GM12864 (cell line): ENCODE measurements at regions not wholly inside any gene's neighbourhood (a gene's known extent, or its start where the extent isn't known, plus 50 kb on each side); places are given as distances from the start of the nearest gene placed in this dataset.

Experiments used
- DNase-seq: peaks from one replicate; pipeline ENCODE4 v3.0.0-alpha.2; 2011; ENCODE audit warnings: low read depth
- H3K4me3 ChIP-seq: 2 replicates; pipeline ENCODE4 v1.5.1; 2011; ENCODE audit warnings: mild to moderate bottlenecking, low read depth, low read length, control low read depth
- CTCF ChIP-seq: IDR thresholded peaks from 2 replicates; pipeline ENCODE4 v1.5.1; 2011; ENCODE audit warnings: low read depth, mild to moderate bottlenecking, moderate library complexity, low read length, control low read depth, inconsistent platforms; ENCODE audit errors: missing control alignments

DNA sequence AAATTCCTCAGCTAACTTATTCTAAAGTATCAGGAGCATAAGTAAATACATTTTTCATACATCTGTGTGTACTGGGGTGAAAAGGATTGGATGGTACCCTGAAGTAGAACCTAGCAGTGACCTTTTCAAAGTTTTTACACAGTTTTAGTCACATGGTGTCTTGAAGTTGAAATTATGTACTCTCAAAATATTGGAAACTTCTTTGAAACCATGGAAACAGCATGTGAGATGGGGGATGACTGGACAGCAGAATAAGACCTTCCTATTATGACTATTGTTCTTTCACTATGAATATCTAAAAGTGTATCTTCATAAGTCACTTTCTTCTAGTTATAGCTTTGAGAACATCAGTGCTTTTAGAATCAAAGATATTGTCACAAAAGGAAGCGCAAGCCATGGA lies 301.5 kb upstream of the ELAVL2 start:
- H3K4me3 ChIP-seq = no peak overlapping the region
- TF ChIP-seq CTCF = no peak
- no peak for DNase-seq

GRCh38 chr9:24118190-24118589 lies 292.1 kb upstream of the ELAVL2 start:
- no peak for DNase-seq
- no peak for TF ChIP-seq CTCF
- H3K4me3 ChIP-seq = no peak overlapping the region

DNA sequence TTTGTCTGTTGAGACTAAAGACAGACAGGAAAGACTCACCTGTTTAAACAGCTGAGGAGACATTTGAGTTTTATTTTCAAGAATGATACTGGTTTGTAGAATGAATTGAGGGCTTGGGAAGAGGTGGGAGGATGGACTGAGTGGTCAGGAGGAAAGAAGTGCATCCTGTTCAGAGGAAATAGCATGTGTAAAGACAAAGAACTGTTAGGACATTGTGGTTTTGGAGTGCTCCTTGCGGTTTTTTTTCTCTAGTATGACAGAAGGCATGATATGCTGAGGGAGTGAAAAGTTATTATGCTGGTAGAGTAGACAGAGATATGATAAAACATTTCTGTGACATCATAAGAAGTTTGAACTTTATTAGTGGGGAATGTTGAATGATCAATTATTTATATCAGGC lies 270.7 kb upstream of the ELAVL2 start:
- TF ChIP-seq CTCF = no peak
- no peak for DNase-seq
- no peak overlapping the region for H3K4me3 ChIP-seq

GRCh38 chr9:24095246-24095645 lies 269.2 kb upstream of the ELAVL2 start:
- H3K4me3 ChIP-seq = no peak overlapping the region
- no peak for DNase-seq
- no peak for TF ChIP-seq CTCF

DNA sequence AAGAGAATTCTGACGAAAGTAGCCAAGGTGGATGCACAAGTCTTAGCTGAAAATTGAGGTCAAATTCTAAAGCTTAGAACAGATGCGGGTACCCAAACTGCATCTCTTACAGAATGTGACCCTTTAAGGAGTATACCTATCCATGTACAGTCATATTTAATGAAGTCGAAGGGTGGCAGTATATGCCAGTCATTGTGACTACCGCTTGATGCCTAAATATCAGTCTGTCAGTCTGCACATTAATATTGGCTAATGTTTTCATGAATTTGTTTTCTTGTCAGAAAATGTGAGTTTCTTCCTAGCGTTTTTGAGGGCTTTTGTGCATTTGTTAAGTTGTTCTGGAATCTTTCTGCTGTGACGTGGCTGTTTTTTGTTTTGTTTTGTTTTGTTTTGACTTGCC lies 264.5 kb upstream of the ELAVL2 start:
- no peak for DNase-seq
- TF ChIP-seq CTCF = no peak
- no peak overlapping the region for H3K4me3 ChIP-seq

DNA sequence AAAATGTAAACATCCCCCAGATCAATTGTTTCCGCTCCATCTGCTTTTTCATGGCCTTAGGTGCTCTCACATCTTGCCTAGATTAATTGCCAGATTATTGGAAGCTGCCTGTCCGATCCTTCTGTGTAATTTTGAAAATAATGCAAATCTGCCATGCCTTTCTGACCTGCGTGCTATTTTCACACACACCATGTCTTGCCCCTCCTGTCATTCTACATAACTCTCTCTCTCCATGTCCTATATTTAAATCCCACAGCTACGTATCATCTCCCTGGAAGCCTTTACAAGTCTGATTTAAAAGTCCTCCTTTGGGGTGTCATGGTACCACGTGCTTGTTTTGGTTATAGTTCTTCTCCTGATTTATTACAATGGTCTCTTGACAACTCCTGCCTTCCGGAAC lies 247.6 kb upstream of the ELAVL2 start:
- no peak for DNase-seq
- TF ChIP-seq CTCF = no peak
- H3K4me3 ChIP-seq = no peak overlapping the region

DNA sequence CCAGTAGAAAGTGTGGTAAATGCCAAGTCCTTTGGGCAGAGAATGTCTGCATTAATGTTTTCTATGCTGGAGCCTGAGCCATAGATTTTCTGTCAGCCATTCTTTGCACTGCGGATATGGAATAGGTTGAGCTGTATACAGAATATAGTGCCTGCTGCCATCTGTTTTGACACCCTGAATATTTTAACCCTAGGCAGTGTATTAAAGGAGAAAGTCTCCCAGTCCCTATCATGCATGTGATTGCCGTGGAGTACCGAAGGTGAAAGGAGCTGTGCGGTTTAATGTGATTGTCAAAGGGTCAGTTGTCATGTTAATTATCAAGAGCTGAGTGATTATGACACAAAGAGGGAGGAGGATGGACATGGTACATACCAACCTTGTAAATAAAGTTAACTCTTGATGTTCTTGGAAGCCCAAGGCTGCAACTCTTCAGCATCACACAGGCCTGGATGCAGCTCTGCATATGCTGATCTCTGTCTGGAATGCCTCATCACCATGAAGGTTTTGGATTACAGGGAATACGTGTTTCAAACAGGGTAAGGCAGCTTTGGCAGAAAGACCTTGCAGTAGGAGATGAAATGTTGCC lies 247.1 kb upstream of the ELAVL2 start:
- no peak for TF ChIP-seq CTCF
- DNase-seq = no peak
- no peak overlapping the region for H3K4me3 ChIP-seq
